ENCODE measurements at regions not wholly inside any gene's neighbourhood (a gene's known extent, or its start where the extent isn't known, plus 50 kb on each side); places are given as distances from the start of the nearest gene placed in this dataset.

DNA sequence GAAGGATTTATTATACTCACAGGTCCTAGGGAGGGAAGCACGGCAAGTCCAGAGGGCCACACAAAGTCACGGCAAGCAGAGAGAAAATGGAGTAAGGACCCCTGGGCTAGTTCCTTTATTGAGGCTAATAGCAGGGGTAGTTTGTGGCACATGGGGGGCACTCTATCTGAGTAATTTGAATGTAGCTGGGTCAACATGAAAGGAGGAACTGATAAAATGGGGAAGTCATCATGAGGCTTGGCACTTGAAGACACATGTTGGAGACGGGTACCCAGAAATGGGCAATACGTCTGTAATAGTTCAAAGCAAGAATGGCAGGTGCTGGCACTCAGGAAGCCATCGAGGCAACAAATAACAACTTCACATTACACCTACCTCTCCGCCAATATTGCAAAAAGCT lies 1136.4 kb downstream of the MRPL39 start (continued):
- no peak for TF ChIP-seq SP4 (IDR thresholded peaks at IDR 0.05; ENCODE audit: low read length)
- TF ChIP-seq, protein P1, sequence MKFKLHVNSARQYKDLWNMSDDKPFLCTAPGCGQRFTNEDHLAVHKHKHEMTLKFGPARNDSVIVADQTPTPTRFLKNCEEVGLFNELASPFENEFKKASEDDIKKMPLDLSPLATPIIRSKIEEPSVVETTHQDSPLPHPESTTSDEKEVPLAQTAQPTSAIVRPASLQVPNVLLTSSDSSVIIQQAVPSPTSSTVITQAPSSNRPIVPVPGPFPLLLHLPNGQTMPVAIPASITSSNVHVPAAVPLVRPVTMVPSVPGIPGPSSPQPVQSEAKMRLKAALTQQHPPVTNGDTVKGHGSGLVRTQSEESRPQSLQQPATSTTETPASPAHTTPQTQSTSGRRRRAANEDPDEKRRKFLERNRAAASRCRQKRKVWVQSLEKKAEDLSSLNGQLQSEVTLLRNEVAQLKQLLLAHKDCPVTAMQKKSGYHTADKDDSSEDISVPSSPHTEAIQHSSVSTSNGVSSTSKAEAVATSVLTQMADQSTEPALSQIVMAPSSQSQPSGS (IDR thresholded peaks at IDR 0.05; ENCODE audit: low read length) = no peak
- no peak for TF ChIP-seq EP300 (IDR thresholded peaks at IDR 0.05; ENCODE audit: borderline replicate concordance in 1 of 2, low read depth in 2 of 2, low read length in 2 of 2)
- TF ChIP-seq POLR2AphosphoS5 (IDR thresholded peaks at IDR 0.05; ENCODE audit: low read depth, low read length) = no peak
- TF ChIP-seq KDM5A (IDR thresholded peaks at IDR 0.05; ENCODE audit: low read length) = no peak
- TF ChIP-seq EGR1 (IDR thresholded peaks at IDR 0.05; ENCODE audit: borderline replicate concordance, low read depth, low read length) = no peak
